HG03175 (cell line): ENCODE measurements at regions not wholly inside any gene's neighbourhood (a gene's known extent, or its start where the extent isn't known, plus 50 kb on each side); places are given as distances from the start of the nearest gene placed in this dataset.
"Not testable (repeated sequence)": the region's sequence is repeated elsewhere in the genome, so short reads cannot be mapped to it uniquely, and the experiment has no call there.

ENCODE experiments used
- ATAC-seq: cut with Tn5 transposase; IDR thresholded peaks from one replicate; pipeline ENCODE4 v1.9.1; 2021; ENCODE audit warnings: mild to moderate bottlenecking, moderate library complexity; ENCODE audit not compliant: unreplicated experiment

DNA sequence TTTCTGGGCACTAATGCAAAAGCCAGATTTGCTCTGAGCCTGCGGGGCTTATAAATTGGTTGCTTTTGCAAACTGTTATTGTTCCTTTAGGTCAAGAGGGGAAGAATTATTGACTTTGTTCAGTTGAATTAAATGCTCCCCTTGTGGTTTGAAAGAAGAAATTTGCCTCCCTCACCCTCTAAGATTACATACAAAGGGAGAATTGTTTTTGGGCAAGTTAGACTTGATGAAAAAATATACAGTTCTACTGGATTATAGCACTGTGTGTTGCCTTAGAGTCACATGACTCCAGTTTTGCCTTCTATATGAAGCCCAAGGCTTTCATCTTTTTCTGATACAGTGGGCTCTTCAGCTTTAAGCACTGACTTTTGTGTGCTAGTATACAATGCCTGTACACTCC is 1265.8 kb upstream of the LRRTM3 start:
- no peak for ATAC-seq

DNA sequence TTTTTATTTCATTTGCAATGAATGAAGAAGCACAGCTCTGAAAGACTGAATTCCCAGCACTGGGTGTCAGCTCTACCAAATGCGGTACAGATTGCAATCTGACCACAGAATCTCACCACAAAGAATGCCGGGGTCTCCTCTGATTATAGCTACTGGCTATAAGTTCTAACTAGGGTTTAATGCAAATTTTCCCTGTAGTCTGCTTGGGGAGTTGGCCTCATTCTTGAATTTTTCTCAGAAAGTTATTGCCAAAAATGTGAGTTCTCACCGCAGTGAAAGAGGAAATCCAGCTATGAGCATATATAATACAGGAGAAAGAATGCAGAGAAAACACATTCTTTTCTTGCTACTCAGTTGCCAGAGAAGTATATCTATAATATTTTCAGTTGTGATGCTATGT is 1255.7 kb upstream of the LRRTM3 start:
- ATAC-seq, result no peak

DNA sequence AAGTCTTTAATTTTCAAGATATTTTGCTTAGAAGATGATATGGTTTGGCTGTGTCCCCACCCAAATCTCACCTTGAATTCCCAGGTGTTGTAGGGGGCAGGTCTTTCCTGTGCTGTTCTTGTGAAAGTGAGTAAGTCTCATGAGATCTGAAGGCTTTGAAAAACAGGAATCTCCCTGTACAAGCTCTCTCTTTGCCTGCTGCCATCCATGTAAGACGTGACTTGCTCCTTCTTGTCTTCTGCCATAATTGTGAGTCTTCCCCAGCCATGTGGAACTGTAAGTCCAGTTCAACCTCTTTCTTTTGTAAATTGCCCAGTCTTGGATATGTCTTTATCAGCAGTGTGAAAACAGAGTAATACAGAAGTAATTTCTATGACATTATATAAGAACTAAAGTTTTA is 1255.2 kb upstream of the LRRTM3 start:
- not testable (repeated sequence) for ATAC-seq

DNA sequence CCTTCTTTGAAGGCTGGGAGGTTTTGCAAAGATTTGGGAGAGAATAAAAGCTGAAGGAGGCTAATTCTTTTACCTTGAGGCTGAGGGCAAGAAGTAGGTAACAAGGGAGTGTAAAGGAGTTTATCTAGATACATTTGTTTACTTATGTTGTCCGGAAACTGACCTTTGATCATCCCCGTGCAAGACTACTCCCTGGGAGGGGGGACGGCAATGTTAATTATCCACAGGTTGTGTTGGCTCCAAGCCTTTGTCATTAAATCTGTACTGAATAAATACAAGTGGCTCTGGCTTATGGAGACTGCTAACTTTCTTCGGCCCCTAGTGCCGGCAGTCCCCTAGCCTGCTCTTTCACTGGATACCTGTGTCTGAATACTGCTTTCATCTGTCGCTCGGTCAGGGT is 1250.6 kb upstream of the LRRTM3 start:
- ATAC-seq, result no peak

DNA sequence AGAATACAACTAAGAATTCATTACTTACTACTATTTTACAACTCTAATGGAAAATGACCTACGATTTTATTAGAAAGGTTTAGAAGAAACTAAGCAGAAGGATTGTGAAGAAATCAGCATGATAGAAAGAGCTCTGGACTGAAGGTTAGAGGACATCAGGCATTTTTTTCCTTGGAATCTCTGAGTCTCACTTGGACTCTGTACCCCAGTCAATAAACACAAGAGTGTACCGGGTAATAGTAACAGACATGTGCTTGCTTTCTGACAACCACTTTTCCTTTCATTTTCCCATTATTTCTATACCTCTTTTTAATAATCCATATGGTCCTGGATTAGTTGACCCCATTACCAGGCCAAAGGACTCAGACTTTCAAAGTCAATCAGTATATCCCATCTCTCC is 1240.9 kb upstream of the LRRTM3 start:
- no peak for ATAC-seq

DNA sequence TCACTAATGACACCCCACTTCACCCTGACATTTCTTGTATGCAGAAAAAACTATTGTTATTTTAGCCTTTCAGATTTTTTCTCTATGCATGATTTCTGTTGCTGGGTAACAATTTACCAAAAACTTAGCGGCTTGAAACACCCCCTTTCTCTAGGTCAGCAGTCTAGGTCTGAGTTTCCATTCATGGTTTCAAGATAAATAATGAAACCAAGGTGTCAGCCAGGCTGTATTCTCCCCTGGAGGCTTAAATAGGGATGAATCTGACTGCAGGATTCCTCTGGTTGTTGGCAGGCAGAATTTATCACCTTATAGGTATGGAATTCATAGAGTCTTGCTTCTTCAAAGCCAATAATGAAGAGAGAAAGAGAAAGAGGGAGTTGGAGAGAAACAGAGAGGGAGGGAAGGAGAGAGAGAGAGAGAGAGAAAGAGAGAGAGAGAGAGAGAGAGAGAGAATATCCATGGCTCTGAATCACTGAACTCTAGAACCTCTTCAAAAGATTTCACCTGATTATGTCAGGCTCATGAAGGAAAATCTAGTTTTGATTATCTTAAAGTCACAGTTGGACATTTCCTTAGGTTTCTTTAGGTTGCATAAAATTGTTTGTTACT is 1224.6 kb upstream of the LRRTM3 start:
- ATAC-seq, result no peak

DNA sequence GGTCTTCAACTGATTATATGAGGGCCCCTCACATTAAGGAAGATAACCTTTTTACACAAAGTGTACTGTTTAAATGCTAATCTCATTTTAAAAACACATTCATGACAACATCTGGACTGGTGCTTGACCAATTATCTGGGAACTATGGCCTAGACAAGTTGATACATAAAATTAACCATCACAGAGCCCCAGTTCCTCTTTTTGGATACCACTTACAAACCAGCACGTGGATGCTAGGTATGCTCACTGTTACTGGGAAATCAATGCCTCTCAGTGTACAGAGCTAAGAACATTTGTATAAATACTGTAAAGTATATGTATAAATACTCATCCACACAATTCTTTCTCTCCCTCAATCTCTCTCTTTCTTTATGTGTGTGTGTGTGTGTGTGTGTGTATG is 1217.8 kb upstream of the LRRTM3 start:
- ATAC-seq, result no peak

DNA sequence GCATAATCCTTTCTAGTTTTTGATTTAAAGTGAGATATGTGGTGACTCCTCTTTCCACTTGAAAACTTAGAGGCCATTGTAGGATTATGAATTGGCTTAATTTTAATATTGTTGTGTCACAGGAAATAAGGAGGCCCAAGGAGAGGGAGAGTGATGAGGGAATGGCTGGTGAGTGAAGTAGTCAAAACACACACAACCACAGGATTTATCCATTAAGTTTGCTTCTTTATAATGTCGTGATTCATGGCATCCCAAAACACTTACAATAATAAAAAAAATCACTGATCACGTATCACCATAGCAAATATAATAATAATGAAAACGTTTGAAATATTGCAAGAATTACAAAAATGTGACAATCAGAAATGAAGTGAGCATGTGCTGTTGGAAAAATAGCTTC is 1215.5 kb upstream of the LRRTM3 start:
- no peak for ATAC-seq

DNA sequence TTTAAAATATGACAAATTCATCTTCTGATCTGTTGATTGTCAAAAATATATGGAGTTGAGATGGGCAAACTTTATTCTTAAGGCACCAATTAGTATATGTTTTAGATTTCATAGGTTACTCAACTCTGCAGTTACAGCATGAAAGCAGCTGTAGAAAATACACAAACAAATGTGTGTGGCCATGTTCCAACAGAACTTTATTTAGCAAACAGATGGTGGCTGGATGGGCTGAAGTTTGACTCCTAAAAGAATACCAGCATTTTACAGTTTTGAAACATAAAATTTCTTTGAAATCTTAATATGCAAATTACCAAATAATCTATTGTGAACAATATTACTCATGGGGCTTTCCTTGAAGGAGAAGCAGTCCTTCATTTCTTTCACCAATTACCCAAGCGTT is 1206.0 kb upstream of the LRRTM3 start:
- no peak for ATAC-seq

DNA sequence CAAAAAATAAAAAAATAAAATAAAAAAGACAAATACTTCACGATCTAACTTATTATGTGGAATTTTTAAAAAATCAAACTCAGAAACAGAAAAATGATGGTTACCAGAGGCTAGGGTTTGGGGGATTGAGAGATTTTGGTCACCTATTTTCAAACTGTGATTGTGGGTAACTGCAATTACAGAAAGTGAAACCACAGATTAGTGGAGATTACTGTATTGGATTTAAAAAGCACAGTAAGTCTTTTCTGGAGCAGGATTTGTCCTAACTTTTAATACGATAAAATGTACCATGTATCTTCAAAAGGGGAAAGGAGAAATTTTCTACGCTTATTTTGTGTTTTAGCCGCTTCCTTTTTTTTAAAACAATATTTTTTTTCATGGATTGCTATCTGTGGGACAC is 1204.9 kb upstream of the LRRTM3 start:
- no peak for ATAC-seq

DNA sequence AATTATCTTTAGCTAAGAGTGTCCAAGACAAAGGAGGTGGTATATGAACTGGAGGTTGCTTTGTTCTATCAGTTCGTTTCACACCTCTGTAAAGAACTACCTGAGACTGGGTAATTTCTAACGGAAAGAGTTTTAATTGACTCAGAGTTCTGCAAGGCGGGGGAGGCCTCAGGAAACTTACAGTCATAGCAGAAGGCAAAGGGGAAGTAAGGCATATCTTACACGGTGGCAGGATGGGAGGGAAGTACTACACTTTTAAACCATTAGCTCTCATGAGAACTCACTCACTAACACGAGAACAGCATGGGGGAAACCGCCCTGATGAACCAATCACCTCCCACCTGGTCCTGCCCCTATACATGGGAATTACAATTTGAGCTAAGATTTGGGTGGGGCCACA is 1202.3 kb upstream of the LRRTM3 start:
- ATAC-seq, result no peak

DNA sequence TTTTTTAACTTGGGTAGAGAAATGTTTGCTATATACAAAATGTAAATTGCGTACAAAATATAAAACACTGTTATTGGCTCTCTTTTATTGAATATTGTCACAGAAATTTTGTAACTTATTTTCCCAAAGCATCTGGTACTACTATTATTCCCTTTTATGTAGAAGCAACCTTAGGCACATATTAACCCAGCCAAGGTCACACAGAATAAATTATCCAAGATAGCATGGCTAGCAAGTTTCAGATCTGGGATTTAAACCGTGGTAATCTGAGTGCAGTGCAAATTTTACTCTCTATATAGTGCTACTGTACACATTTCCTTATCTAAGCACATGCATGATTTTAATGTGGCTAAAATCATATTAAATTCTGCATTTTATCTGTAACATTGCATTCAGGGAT is 1190.5 kb upstream of the LRRTM3 start:
- ATAC-seq, result no peak

DNA sequence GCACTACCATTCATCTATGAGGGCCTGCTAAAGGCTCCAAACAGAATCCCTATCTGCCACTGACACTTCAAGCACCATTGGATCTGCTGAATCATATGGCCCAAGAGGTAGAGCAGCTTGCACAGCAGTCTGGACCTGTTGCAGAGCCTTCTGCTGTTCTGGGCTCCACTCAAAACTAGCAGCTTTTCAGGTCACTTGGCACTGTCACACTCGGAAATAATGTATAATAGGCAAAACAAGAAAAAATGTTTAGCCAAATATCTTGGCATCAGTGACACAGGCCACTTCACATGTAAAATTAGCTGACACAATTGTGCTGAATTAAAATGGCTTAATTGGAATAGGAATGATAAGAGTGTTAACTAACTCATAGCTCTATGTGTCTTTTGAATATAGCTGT is 1182.9 kb upstream of the LRRTM3 start:
- no peak for ATAC-seq

DNA sequence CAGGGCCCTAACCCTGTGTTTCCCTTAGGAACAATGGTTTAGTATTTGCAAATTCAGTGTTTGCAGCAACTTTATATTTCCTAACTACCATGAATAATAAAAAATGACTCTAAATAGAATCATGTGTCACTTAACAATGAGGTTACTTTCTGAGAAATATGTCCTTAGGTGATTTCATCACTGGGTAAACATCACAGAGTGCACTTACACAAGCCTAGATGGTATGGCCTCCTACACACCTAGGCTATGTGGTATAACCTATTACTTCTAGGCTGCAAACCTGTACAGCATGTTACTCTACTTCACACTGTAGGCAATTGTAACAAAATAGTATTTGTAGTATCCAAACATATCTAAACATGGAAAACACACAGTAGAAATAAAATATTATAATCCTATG is 1174.6 kb upstream of the LRRTM3 start:
- ATAC-seq, result no peak

DNA sequence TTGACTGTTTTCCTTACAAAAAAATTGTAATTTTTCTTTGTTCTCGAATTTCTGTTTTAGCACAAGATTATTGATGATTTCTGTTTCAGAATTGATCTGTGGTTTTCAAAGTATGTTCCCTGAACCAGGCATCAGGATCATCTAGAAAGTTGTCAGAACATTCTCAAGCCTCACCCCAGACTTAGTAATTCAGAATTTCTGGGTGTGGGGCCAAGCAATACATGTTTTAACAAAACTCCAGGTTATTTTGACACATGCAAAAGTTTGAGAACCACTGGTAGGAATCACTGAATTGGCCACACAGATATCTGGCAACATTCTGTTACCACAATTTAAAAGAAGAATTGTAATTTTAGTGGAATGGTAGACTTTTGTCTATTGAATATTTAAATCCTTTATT is 1173.9 kb upstream of the LRRTM3 start:
- no peak for ATAC-seq

DNA sequence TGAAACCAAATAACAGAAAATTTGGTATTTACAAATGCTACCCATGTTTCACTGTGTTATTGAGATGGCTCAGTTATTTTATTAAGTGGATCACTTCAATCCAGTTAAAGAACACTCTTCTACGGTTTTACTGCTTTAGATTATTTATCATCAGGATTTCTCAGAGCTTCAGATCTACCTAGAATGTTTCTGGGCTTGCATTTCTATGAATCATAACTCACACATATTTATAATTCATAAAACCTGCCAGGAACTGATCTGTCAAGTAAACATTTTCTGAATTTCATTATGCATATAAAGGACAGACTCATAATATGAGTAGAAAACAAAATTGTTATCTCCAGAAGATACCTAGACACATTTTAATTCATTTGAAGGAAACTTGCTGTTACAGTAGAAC is 1172.3 kb upstream of the LRRTM3 start:
- no peak for ATAC-seq

DNA sequence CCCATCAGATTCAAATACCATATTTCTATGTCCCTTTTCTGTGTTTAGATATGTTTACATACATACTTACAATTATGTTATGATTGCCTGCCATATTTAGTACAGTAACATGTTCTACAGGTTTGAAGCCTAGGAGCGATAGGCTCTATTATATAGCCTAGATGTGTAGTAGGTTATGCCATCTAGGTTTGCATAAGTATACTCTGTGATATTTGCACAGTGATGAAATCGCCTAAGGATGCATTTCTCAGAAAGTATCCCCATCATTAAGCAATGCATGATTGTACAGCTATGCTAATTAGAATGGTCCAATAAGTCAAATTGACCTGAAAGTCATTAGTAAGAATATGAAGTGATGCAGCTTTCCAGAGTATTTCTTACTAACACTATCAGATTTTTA is 1171.7 kb upstream of the LRRTM3 start:
- no peak for ATAC-seq

DNA sequence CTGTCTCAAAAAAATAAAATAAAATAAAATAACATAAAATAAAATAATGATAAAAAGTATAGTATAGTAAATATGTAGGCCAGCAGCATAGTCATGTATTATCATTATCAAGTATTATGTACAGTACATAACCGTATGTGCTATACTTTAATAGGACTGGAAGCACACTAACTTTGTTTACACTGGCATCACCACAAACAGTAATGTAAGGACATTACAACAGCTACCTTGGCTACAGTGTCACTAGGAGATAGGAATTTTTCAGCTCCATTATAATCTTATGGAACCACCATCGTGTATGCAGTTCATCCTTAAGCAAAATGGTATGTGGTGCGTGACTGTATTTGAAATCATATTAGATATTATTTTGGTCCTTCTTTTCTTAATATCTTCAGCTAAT is 1163.5 kb upstream of the LRRTM3 start:
- no peak for ATAC-seq

DNA sequence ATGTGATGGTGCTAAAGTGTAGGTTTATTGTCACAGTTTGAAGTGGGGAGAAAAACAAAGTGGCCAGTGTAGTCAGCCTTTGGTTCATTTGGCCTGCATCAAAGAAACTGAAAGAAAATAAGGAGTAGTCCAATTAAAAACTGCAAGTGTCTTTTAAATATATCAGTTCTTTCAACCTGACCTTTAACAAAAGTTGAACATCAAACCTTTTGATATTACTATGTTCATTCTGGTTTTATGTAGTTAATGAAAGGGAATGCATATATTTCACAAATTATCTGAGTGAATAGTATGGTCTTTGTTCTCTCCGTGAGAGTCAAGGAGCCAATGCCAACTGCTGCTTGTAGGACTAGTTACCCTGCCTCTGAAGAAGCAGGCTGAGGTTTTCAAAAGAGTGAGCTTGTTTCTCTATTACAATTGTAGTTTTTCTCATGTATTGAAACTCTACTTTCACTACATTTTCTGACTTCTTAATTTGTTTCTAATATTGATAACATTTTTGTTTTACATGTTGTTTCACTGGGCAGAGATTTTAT is 1160.8 kb upstream of the LRRTM3 start:
- ATAC-seq, result no peak

DNA sequence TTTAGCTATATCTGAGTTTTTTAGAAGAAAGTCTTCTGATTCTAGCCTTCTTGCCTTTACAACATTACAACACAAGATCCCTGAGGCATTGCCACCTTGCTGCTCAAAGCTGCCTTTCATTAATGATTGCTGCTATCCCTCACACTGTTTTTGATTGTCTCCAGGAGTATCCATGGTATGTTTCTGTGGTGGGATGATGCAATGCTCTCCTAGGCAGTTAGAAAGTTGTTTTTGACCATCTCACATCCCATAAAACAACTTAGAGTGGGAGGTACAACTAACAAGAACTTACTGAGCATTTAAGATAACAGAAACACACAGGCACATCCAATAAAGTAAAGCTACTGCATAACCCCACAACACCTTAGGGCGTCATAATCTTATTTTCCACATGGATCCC is 1156.0 kb upstream of the LRRTM3 start:
- ATAC-seq, result no peak

DNA sequence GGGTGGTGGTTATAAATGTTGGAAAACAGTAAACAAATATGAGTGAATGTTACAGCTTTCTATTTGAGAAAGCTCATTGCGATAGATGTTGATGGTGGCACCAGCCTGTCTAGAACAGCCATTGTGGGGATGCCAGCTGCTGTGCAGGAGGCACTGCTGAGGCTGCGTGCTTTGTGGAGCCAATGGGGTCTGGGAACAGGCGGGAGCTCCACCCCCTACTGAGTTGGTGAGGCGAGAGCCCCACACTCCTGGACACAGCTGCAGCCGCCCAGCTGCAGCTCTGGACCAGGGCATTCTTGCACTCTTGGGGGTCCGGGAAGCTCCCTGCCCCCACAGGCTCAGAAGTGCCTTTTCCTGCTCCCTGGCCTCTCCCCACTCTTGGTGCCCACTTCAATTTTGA is 1147.1 kb upstream of the LRRTM3 start:
- no peak for ATAC-seq

DNA sequence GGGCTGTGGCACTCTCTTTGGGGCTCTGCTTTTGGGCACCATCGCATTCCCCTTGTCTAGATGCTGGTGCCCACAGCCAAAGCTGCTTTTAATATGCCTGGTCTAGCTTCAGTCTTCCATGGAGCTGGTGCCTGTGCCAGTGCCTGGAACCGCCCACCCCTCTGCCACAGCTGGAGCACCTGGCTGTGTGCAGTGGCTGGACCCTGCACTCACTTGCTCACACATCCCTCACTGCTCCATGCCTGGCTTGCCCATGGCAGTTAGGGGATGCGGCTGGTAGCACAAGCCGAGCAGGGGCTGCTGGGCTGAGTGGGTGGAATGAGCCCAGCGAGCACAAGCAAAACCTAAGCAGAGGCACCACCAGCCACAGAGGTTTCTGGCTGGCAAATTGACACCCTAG is 1145.9 kb upstream of the LRRTM3 start:
- ATAC-seq, result no peak

DNA sequence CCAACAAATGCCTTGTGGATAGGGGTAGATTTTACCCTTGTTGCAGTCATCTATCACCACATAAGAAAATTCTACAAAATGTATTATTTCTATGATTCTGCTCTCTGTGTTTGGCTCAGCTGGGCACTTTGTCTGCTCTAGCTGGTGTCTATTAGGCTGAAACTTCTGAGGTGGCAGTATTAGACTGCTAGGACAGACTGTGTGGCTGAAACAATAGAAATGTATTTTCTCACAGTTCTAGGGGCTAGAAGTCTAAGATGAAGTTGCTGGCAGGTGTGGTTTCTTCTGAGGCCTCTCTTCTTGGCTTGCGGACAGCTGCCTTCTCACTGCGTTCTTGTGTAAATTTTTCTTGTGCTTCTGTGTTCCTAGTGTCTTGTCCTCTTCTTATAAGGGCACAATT is 1139.6 kb upstream of the LRRTM3 start:
- no peak for ATAC-seq
